ENCODE measurements at regions not wholly inside any gene's neighbourhood (a gene's known extent, or its start where the extent isn't known, plus 50 kb on each side); places are given as distances from the start of the nearest gene placed in this dataset.
"Not testable (repeated sequence)": the region's sequence is repeated elsewhere in the genome, so short reads cannot be mapped to it uniquely, and the experiment has no call there.

DNA sequence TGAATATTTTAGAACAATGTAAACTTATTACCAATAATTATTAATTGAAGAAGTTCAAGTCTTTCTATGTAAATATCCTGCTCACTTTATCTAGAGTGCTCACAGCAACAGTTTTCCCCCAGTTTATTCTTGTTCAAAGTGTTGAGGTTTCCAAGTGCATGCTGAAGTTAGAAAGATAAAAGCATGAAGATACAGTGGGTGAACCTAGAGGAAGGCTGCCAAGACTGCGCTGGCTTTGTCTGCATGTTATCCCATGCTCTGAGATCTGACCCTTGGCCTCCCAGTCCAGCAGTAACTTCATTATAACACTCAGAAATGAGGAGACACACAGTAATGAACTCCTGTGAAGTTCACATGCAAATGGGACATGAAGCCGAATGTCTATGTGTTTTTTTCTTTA is 76.0 kb upstream of the PIP5K1B start:
- H3K9me3 Mint-ChIP-seq = no peaks in the 10 kb centered on the region
- no peak overlapping the region for H3K4me3 Mint-ChIP-seq
- no peaks in the 10 kb centered on the region for H3K4me1 Mint-ChIP-seq
- H3K27ac Mint-ChIP-seq = no peak overlapping the region
- ATAC-seq (no peak), DNase-seq (ENCODE audit: low spot score in 2 of 2) (no peak)
- H3K36me3 Mint-ChIP-seq = no peaks in the 10 kb centered on the region

DNA sequence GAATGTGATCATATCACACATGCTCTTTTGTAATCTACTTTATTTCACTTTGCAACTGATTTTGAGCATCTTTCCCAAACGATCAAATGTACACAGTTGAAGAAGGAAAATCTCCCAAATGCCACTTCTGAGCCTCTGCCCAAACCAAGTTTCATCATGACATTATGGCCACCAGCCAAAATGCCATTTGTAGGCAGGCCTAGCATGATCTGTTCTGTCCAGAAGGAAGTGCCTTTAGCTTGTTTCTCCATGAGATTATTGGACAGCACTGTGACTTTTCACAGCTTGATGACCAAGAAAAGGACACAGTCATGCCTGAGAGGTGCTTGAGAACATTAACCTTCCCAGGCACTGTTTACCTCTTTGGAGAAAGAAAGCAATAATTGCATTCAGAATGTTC is 73.2 kb upstream of the PIP5K1B start:
- ATAC-seq (no peak), DNase-seq (ENCODE audit: low spot score in 2 of 2) (no peak)
- Mint-ChIP-seq H3K4me3 (no peak overlapping the region), H3K27ac (no peak overlapping the region), H3K9me3 (no peaks in the 10 kb centered on the region), H3K36me3 (no peaks in the 10 kb centered on the region), H3K4me1 (no peaks in the 10 kb centered on the region)

DNA sequence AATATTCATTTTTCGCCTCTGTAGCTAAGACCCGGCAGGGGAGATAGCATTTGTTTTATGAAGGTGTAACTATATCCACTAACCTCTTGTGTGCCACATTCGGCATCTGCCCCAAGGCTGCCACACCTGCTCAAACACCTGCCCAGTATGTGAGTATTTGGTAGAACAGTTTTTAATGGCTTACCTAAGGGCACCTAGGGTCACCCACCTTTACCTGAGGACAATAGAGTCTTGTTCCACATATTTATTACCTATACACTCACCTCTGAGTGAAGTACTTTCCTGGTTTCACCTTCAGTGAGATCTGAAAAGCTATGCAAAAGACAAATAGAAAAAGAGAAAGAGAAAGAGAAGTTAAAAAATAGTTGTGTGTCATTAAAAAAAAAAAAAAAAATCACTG is 68.0 kb upstream of the PIP5K1B start:
- Mint-ChIP-seq H3K36me3 (no peaks in the 10 kb centered on the region), H3K4me3 (no peak overlapping the region), H3K27ac (no peak overlapping the region), H3K4me1 (no peaks in the 10 kb centered on the region), H3K9me3 (no peaks in the 10 kb centered on the region)
- no peak for DNase-seq (ENCODE audit: low spot score in 2 of 2)
- no peak for ATAC-seq

DNA sequence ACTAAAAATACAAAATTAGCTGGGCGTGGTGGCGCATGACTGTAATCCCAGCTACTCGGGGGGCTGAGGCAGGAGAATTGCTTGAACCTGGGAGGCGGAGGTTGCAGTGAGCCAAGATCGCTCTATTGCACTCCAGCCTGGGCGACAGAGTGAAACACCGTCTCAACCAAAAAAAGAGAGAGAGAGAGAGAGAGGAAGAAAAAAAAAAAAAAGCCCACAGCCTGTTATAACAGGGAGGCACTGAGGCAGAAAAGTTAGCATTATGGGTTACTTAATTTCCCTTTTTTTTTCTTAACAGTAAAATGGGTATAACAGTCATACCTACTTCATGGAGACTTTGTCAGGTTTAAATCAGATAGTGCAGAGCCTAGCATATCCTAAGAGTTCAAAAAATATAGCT is 65.8 kb upstream of the PIP5K1B start:
- DNase-seq (ENCODE audit: low spot score in 2 of 2); H3K4me1 Mint-ChIP-seq; H3K27ac Mint-ChIP-seq; H3K9me3 Mint-ChIP-seq; H3K4me3 Mint-ChIP-seq; ATAC-seq; H3K36me3 Mint-ChIP-seq: not testable (repeated sequence)

DNA sequence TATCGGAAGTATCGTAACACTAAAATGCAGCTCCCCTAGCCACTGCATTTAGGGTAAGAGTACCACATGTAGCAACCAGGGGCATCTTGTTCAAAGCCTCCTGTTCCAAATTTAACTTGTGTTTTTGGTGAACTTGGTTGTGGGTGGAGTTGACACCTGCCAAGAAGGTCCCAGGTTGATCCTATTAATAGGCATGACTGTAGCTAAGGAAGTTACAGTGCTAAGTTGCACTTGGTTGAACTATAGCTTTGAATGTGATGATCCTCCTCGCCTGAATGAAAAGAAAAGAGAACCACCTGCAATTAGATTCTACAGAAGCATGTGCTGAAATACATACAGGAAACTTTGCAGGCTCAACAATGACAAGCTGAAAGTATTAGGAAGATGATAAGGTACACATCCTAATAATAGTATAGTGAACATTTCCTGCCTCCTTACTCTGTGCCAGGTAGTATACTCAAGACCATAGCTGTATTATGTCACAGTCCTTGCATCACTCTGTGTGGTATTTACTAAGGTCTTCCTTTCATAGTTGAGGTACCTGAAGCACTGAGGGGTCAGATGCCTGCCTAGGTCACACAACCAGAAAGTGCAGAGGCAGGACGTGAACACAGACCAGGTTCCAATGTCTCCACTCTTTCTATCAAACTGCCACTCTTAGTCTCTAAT is 64.5 kb upstream of the PIP5K1B start:
- ATAC-seq (peak; percentile 27), DNase-seq (ENCODE audit: low spot score in 2 of 2) (no peak)
- H3K9me3 Mint-ChIP-seq = no peaks in the 10 kb centered on the region
- H3K4me3 Mint-ChIP-seq = no peak overlapping the region
- no peaks in the 10 kb centered on the region for H3K4me1 Mint-ChIP-seq
- H3K36me3 Mint-ChIP-seq = no peaks in the 10 kb centered on the region
- H3K27ac Mint-ChIP-seq = no peak overlapping the region

DNA sequence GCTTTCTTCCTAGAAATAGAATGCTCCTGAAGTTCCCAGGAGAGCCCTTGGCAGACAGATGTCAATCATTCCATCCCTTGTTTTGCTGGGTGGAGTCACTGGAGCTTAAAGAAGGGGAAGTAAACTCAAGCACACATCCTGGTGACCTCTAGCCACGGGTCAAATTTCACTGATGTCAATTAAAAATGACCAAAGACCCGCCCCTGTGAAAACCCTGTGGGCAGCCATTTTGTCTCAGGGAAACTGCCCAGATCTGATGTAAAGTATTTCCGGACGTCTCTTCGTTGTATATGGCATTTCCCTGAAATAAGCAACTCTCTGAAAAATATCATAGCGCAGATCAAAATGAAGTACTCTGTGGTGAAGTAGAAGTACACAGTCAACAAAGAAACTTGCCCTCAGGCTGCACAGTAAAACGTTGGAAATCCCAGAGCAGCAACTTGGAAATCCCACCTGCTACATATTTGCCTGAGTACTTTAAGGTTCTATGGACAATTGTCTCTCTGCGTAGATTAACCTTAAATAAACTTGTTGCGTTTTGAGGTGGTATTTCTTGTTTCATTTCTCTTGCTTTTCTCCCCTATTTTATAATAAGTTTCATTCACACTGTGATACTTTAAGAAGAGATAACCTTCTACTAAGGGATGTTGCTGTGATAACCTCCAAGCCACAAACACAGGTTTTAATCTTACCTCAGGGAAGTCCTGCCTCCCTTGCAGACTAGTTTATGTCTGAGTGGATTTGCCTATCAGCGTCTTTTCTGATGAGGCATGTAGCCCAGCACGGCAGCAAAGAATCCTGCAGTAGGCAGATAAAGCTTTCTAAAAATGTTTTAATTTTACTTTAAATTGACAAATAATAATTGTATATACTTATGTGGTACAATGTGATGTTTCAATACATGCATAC is 60.9 kb upstream of the PIP5K1B start:
- Mint-ChIP-seq H3K9me3 (no peaks in the 10 kb centered on the region), H3K4me1 (no peaks in the 10 kb centered on the region), H3K36me3 (no peaks in the 10 kb centered on the region), H3K4me3 (no peak overlapping the region), H3K27ac (no peak overlapping the region)
- DNase-seq (ENCODE audit: low spot score in 2 of 2) (no peak), ATAC-seq (peak; percentile 6)

DNA sequence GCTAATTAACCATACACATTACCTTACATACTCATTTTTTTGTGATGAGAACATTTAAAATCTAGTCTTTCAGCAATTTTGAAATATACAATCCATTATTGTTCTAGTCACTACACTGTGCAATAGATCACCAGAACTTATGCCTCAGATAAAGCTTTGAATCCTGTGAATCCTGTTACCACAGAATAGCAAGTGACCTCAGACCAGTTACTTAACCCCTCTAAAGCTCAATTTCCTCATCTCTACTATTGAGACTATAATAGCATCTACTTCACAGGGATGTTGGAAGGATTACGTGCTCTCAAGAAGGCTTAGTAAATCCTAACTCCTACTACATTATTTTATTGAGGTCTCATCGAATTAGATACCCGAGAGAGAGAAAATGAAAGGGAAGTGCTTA is 60.2 kb upstream of the PIP5K1B start:
- Mint-ChIP-seq H3K9me3 (no peaks in the 10 kb centered on the region), H3K27ac (no peak overlapping the region), H3K36me3 (no peaks in the 10 kb centered on the region), H3K4me1 (no peaks in the 10 kb centered on the region), H3K4me3 (no peak overlapping the region)
- ATAC-seq (no peak), DNase-seq (ENCODE audit: low spot score in 2 of 2) (no peak)

DNA sequence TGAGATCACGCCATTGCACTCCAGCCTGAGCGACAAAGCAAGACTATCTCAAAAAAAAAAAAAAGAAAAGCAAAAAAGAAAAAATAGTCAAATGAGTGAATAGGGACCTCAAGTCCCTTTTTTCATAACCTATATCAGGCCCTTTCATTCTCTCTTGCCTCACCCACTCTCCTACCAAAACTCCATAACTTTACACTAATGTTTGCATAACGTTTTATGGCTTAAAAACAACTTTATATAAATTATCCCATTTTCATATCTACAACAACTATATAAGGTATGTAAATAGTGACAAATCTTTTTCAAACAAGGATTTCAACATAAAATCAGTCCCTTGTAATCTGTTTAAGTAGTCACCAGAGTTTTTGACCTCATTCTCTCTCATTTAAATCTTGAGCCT is 56.9 kb upstream of the PIP5K1B start:
- Mint-ChIP-seq H3K9me3 (no peaks in the 10 kb centered on the region), H3K27ac (no peak overlapping the region), H3K4me3 (no peak overlapping the region), H3K4me1 (no peaks in the 10 kb centered on the region), H3K36me3 (peaks cover 2% of the 10 kb centered on the region)
- ATAC-seq (no peak), DNase-seq (ENCODE audit: low spot score in 2 of 2) (no peak)

DNA sequence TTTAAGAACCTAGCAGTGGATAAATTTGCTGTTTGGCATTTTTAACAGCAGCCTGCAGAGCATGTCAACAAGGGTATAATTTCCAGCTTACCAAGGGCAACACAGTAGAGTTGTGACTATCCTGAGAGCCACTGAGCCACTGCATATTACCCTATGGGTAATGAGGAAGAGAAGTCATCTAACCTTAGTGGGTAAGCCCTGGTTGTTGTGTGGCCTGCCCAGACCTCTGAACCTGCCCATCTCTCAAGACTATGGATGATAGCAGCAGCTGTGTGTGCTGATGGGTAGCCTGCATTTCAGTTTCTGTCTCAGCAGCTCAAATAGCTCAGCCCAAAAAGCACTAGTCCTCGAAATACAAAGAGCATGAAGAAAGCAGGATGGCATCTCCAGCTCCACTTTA is 56.1 kb upstream of the PIP5K1B start:
- Mint-ChIP-seq H3K4me1 (no peaks in the 10 kb centered on the region), H3K27ac (no peak overlapping the region), H3K36me3 (peaks cover 5% of the 10 kb centered on the region), H3K9me3 (peaks cover 3% of the 10 kb centered on the region), H3K4me3 (no peak overlapping the region)
- ATAC-seq (peak; percentile 14), DNase-seq (ENCODE audit: low spot score in 2 of 2) (no peak)

DNA sequence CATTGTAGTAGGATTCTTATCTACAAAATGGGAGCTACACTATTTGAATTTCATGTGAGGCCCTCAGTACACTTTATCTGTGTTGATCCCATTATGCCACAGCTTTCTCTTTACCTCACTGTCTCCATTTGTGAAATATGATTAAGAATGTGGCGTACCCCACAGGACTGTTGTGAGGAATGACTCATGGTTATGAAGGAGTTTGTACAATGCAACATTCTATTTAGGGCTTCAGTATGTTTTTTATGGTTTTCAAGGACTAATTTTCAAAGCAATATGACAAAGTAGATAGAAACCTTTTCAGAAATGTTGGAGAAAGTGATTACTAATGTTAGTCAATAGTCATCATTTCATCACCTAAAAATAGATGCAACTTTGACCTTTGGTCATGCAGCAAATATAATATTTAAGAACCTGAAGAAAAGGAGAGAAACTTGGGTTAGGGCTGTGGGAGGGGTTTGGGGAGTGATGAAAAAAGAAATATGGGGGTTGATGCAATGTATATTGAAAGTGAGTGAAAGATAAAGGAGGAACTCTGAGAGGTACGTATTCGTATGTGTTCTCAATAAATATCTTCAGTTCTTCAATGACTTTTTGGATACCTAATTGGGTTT is 53.7 kb upstream of the PIP5K1B start:
- peak; percentile 81 for ATAC-seq
- no peak overlapping the region for H3K4me3 Mint-ChIP-seq
- no peak overlapping the region for H3K27ac Mint-ChIP-seq
- DNase-seq (ENCODE audit: low spot score in 2 of 2) = no peak
- peaks cover 5% of the 10 kb centered on the region for H3K36me3 Mint-ChIP-seq
- H3K9me3 Mint-ChIP-seq = peaks cover 3% of the 10 kb centered on the region
- H3K4me1 Mint-ChIP-seq = no peaks in the 10 kb centered on the region

DNA sequence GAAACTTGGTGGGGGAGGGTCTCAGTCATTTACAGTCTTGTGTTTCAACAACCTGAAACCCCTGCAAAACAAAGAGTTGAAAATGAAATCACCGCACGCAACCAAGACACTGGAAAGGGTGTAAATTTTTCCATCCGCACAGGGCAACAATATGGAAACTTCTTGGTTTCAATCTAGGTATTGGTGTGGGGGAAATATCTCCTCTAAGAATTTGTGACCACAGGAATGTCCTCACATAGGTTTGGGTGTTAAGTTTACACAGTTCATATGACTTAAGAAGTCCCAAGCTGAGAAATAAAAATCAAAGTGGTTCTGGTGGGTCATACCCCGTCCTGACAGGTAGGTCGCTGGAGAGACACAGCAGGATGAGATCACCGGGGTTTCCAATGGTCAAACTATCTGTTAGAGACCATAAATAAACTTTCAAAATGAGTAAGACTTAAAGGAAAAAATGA is 51.9 kb upstream of the PIP5K1B start:
- Mint-ChIP-seq H3K9me3 (peaks cover 3% of the 10 kb centered on the region), H3K4me1 (no peaks in the 10 kb centered on the region), H3K27ac (peak overlapping the region; percentile 54), H3K36me3 (peaks cover 5% of the 10 kb centered on the region), H3K4me3 (no peak overlapping the region)
- DNase-seq (ENCODE audit: low spot score in 2 of 2) (peak in 1 of 2 donors; percentile 54), ATAC-seq (peak; percentile 83)

DNA sequence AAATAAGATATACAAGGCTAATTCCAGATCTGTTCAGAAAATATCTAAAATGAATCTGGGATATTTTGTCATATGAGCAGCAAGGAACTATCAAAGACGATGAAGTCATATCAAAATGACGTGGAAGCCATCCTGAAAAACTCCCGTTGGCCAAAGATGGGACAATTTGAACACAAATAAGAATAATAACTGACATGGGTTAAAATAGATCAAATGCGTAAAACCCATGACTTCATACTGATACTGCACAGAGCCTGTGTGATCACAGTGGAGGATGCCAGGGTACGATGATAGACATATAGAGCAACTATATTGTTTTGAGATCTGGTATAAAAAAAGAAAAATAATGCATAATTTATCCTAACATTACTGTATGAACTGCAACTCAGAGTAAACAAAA is 51.0 kb upstream of the PIP5K1B start:
- ATAC-seq = no peak
- no peak for DNase-seq (ENCODE audit: low spot score in 2 of 2)
- Mint-ChIP-seq H3K36me3 (peaks cover 5% of the 10 kb centered on the region), H3K4me3 (no peak overlapping the region), H3K4me1 (no peaks in the 10 kb centered on the region), H3K9me3 (peaks cover 3% of the 10 kb centered on the region), H3K27ac (no peak overlapping the region)
